Glutamatergic neuron (in vitro differentiated cells): ENCODE measurements at regions not wholly inside any gene's neighbourhood (a gene's known extent, or its start where the extent isn't known, plus 50 kb on each side); places are given as distances from the start of the nearest gene placed in this dataset.

Experiments
- DNase-seq: peaks from one replicate; pipeline ENCODE4 v3.0.0; 2022
- H3K27ac Mint-ChIP-seq: one replicate; pipeline ENCODE4 v1.8.0; 2020; ENCODE audit warnings: mild to moderate bottlenecking, mixed read lengths, inconsistent platforms; ENCODE audit not compliant: unreplicated experiment
- H3K27me3 Mint-ChIP-seq: one replicate; pipeline ENCODE4 v1.8.0; 2020; ENCODE audit warnings: mild to moderate bottlenecking, moderate library complexity, mixed read lengths, inconsistent platforms; ENCODE audit not compliant: unreplicated experiment
- H3K36me3 Mint-ChIP-seq: one replicate; pipeline ENCODE4 v1.8.0; 2020; ENCODE audit warnings: mild to moderate bottlenecking, mixed read lengths, inconsistent platforms; ENCODE audit not compliant: unreplicated experiment
- H3K4me1 Mint-ChIP-seq: one replicate; pipeline ENCODE4 v1.8.0; 2020; ENCODE audit warnings: mild to moderate bottlenecking, low read depth, mixed read lengths, inconsistent platforms; ENCODE audit not compliant: unreplicated experiment
- H3K4me3 Mint-ChIP-seq: one replicate; pipeline ENCODE4 v1.8.0; 2020; ENCODE audit warnings: mild to moderate bottlenecking, mixed read lengths, inconsistent platforms; ENCODE audit not compliant: unreplicated experiment
- H3K9me3 Mint-ChIP-seq: one replicate; pipeline ENCODE4 v1.8.0; 2020; ENCODE audit warnings: mild to moderate bottlenecking, moderate library complexity, mixed read lengths, inconsistent platforms; ENCODE audit not compliant: unreplicated experiment
- CTCF ChIP-seq: fragments of 200-600 bp; sonication (generic); IDR thresholded peaks from one replicate; pipeline ENCODE4 v1.5.0; 2021; ENCODE audit not compliant: partially characterized antibody, unreplicated experiment

- Mint-ChIP-seq H3K27me3 (no peaks in the 10 kb centered on the region), H3K9me3 (no peaks in the 10 kb centered on the region), H3K4me1 (no peaks in the 10 kb centered on the region), H3K36me3 (no peaks in the 10 kb centered on the region), H3K27ac (no peak overlapping the region), H3K4me3 (no peak overlapping the region)
- no peak for DNase-seq
- TF ChIP-seq CTCF = no peak
Measured at GRCh38 chr16:9316615-9317014, 225.2 kb downstream of the HAPSTR1 start.

DNA sequence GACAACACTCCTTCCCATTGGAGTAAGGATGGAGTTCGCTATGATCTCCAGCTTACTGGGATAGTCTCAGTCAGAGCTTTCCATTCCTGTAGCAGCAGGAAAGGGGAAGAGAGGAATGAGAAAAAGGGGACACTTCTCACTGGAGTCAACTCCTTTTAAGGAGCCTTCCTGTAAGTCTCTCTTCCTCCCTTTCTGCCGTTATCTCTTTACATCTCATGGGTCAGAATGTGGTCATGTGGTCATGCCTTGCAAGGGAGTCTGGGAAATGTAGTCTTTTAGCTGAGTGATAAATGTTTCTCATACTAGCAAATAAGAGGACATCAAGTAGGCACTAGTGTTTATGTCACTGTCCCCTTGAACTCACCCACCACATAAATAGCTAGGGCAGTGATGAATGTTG, 227.3 kb downstream of the HAPSTR1 start:
- no peak overlapping the region for H3K4me3 Mint-ChIP-seq
- no peaks in the 10 kb centered on the region for H3K9me3 Mint-ChIP-seq
- no peak overlapping the region for H3K27ac Mint-ChIP-seq

DNA sequence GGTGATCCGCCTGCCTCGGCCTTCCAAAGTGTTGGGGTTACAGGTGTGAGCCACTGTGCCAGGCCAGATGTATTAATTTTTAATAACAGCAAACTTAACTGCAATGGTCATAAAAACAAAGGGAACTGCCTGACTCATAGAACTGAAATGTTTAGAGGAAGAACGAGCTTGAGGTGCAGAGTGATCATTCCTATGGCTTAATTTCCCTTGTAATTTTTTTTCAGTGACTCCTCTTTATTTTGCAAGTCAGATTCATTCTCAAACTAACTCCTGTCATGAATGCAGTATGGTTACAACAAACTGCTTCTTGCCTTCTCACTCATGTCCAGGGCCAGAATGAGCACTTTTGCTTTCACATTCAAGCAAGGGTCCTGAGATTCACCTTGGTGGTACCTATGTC, 231.3 kb downstream of the HAPSTR1 start:
- Mint-ChIP-seq H3K4me1 (no peaks in the 10 kb centered on the region), H3K27me3 (no peaks in the 10 kb centered on the region), H3K36me3 (no peaks in the 10 kb centered on the region), H3K27ac (no peak overlapping the region), H3K9me3 (no peaks in the 10 kb centered on the region), H3K4me3 (no peak overlapping the region)
- DNase-seq = no peak
- no peak for TF ChIP-seq CTCF

More for the DNA sequence above, 227.3 kb downstream of the HAPSTR1 start:
- no peak for DNase-seq
- Mint-ChIP-seq H3K27me3 (no peaks in the 10 kb centered on the region), H3K4me1 (no peaks in the 10 kb centered on the region), H3K36me3 (no peaks in the 10 kb centered on the region)
- no peak for TF ChIP-seq CTCF

DNA sequence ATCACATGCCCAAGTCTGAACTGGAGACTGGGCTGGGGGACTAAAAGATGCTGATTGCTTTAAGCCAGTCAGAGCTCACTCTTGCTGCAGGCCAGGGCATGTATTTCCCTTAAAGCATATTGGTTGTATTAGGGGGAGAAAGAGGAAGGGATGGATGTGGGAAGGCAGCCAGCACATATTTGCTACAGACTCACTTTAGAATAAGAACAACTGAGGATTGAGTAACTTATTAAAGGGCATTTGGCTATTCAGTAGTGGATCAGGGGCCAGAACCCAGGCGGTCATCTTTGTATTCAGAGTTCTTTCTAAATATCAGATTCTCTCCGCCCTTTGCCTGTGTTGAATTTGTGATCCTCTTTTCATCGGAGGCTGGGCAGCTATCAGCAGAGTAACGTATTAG, 231.7 kb downstream of the HAPSTR1 start:
- H3K4me1 Mint-ChIP-seq = no peaks in the 10 kb centered on the region
- H3K36me3 Mint-ChIP-seq = no peaks in the 10 kb centered on the region
- no peak for TF ChIP-seq CTCF
- peaks cover 3% of the 10 kb centered on the region for H3K9me3 Mint-ChIP-seq
- H3K4me3 Mint-ChIP-seq = no peak overlapping the region
- DNase-seq = no peak
- H3K27me3 Mint-ChIP-seq = no peaks in the 10 kb centered on the region
- no peak overlapping the region for H3K27ac Mint-ChIP-seq

GRCh38 chr16:9327253-9327652, 235.8 kb downstream of the HAPSTR1 start:
- peaks cover 5% of the 10 kb centered on the region for H3K9me3 Mint-ChIP-seq
- no peak for TF ChIP-seq CTCF
- no peak overlapping the region for H3K27ac Mint-ChIP-seq
- no peak overlapping the region for H3K4me3 Mint-ChIP-seq
- no peaks in the 10 kb centered on the region for H3K36me3 Mint-ChIP-seq
- no peak for DNase-seq
- H3K4me1 Mint-ChIP-seq = peaks cover 11% of the 10 kb centered on the region
- H3K27me3 Mint-ChIP-seq = peaks cover 4% of the 10 kb centered on the region
